Activated CD8-positive, alpha-beta T cell treated with anti-CD3 and anti-CD28 coated beads, Interleukin-2, amount 10 ng/mL, durations not matched to agents 7 days and 5 days (primary cell): ENCODE measurements at regions not wholly inside any gene's neighbourhood (a gene's known extent, or its start where the extent isn't known, plus 50 kb on each side); places are given as distances from the start of the nearest gene placed in this dataset.
"Not testable (repeated sequence)": the region's sequence is repeated elsewhere in the genome, so short reads cannot be mapped to it uniquely, and the experiment has no call there.

Source experiments
- ATAC-seq: fragments of 150-1000 bp; cut with Tn5 transposase; one replicate; pipeline ENCODE4 v1.10.0; 2021; ENCODE audit warnings: moderate library complexity
- CTCF ChIA-PET: fragments of 350-600 bp; sonication (Branson Sonifier 250); formaldehyde crosslinking; loops from one replicate; lab custom pipeline; 2021; ENCODE audit warnings: antibody characterized with exemption; lab: Charles Lee
- POLR2A ChIA-PET: fragments of 350-600 bp; sonication (Branson Sonifier 250); formaldehyde crosslinking; loops from one replicate; lab custom pipeline; 2021; ENCODE audit warnings: antibody characterized with exemption; lab: Charles Lee
- DNase-seq: peaks from one replicate; pipeline ENCODE4 v3.0.0-alpha.2; 2020
- H3K27ac Mint-ChIP-seq: one replicate; pipeline ENCODE4 v1.8.0; 2021; ENCODE audit warnings: mild to moderate bottlenecking, mixed read lengths
- H3K27me3 Mint-ChIP-seq: one replicate; pipeline ENCODE4 v1.8.0; 2021; ENCODE audit warnings: low read depth, mixed read lengths
- H3K36me3 Mint-ChIP-seq: one replicate; pipeline ENCODE4 v1.8.0; 2021; ENCODE audit warnings: low read depth, mixed read lengths
- H3K4me1 Mint-ChIP-seq: one replicate; pipeline ENCODE4 v1.8.0; 2021; ENCODE audit warnings: low read depth, mixed read lengths
- H3K4me3 Mint-ChIP-seq: one replicate; pipeline ENCODE4 v1.8.0; 2021; ENCODE audit warnings: mild to moderate bottlenecking, mixed read lengths
- H3K9me3 Mint-ChIP-seq: one replicate; pipeline ENCODE4 v1.8.0; 2022; ENCODE audit warnings: mixed read lengths; ENCODE audit not compliant: insufficient read depth

DNA sequence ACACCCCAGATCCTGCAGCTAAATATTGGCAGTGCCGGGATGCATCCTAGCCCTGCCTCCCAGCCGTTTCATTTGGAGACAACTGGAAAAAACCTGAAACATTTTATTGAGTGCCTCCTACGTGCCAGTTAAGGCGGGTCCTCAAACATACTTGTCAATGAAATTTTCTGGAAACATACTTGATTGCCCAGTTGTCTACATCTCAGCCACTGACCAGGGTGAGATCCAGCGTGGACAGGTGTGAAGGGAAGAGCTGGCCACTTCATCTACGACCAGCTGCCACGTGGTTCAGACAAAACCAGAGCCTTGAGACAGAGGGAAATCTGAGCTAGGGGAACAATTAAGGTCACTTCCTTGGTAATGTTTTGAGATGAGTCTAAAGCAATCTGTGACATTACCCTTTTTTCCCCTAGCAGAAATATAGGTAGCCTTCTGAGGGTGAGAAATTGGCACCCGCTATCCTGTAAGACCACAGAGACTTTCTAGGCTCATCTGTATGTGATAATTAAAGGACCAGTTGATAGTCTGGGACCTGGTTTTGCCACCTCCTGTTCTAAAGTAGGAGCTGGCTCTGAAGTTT lies 116.3 kb upstream of the MTHFD1L start:
- CTCF ChIA-PET, result no interaction called here

DNA sequence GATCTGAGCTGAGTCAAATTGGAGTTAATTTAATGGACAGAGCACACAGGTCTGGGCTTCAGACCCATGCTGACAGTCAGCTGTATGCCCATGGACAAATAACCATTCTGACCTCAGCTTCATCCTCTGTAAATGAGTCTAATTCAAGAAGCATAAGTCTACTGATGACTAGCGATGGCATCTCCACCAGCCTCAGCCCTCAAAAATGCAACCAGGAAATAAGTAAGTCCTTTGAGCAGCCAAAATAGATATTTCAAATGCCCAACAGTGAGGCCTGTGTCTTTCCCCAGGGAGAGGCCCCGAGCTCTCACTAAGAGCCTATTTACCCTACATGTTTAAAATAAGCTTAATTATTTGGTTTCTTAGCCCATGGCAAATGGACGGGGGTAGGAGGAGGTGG lies 114.2 kb upstream of the MTHFD1L start:
- DNase-seq (no peak), ATAC-seq (no peak)
- H3K27me3 Mint-ChIP-seq, result peaks cover 2% of the 10 kb centered on the region
- H3K36me3 Mint-ChIP-seq, result no peaks in the 10 kb centered on the region
- H3K4me3 Mint-ChIP-seq, result no peak overlapping the region
- no peaks in the 10 kb centered on the region for H3K9me3 Mint-ChIP-seq
- CTCF ChIA-PET, result no interaction called here
- POLR2A ChIA-PET, result no interaction called here
- H3K4me1 Mint-ChIP-seq, result no peaks in the 10 kb centered on the region
- H3K27ac Mint-ChIP-seq, result no peak overlapping the region

More for the DNA sequence above, 116.3 kb upstream of the MTHFD1L start:
- POLR2A ChIA-PET, result no interaction called here
- H3K4me1 Mint-ChIP-seq, result no peaks in the 10 kb centered on the region
- peaks cover 2% of the 10 kb centered on the region for H3K27me3 Mint-ChIP-seq
- H3K27ac Mint-ChIP-seq, result no peak overlapping the region
- no peaks in the 10 kb centered on the region for H3K36me3 Mint-ChIP-seq
- no peaks in the 10 kb centered on the region for H3K9me3 Mint-ChIP-seq
- ATAC-seq (no peak), DNase-seq (no peak)
- no peak overlapping the region for H3K4me3 Mint-ChIP-seq

DNA sequence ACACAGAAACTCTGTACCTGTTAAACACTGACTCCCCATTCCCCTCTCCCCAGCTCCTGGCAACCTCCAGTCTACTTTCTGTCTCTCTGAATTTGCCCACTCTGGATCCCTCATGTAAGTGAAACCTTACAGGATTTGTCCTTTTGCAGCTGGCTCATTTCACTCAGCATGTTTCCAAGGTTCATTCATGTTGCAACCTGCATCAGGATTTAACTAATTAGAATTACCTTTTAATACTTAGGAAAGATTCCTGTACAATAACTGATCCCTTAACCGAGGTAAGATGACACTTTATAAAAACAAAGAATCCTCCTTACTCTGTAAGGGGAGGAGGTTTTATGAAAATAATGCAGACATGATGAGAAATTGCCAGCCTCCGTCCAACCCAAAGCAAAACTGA lies 113.1 kb upstream of the MTHFD1L start:
- H3K4me1 Mint-ChIP-seq, result no peaks in the 10 kb centered on the region

DNA sequence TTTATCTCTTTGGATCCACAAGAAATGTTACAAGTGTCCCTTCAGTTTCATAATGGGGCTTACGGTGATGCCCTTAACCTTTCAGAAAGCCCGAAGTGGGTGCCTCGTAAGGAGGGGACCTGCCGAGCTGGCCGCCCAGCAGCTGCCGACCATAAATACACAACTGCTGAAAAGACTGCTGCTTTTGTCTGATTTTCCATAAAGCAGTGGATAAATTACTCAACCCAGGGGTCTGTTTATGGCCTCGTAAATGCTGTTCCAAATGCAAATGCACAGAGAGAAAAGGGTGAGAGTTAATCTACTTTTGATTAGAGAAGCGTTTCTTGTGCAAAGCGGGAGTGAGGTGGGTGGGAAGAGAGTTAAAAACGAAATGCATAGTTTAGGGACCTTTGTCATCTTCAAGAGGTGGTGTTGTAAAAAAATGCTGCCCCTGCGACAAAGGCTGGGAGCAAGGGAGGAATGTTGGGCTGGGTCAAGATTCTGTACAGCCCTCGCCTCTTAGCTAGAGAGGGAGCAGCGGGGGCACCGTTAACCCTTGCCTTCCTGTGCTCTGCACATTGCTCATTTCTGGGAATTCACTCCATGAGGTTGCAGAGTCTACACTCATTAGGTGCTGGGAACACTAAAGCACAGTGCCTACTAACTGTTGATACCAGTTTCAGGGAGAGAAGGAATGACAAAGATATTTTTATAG lies 112.0 kb upstream of the MTHFD1L start:
- Mint-ChIP-seq H3K27ac (no peak overlapping the region), H3K36me3 (no peaks in the 10 kb centered on the region), H3K4me3 (no peak overlapping the region), H3K27me3 (no peaks in the 10 kb centered on the region), H3K4me1 (no peaks in the 10 kb centered on the region), H3K9me3 (no peaks in the 10 kb centered on the region)
- POLR2A ChIA-PET, result no interaction called here
- ATAC-seq (no peak), DNase-seq (no peak)
- CTCF ChIA-PET, result no interaction called here

More for the DNA sequence above, 113.1 kb upstream of the MTHFD1L start:
- Mint-ChIP-seq H3K27ac (no peak overlapping the region), H3K27me3 (no peaks in the 10 kb centered on the region), H3K4me3 (no peak overlapping the region), H3K9me3 (no peaks in the 10 kb centered on the region), H3K36me3 (no peaks in the 10 kb centered on the region)
- ChIA-PET POLR2A (no interaction called here), CTCF (no interaction called here)
- no peak for DNase-seq
- ATAC-seq, result no peak

DNA sequence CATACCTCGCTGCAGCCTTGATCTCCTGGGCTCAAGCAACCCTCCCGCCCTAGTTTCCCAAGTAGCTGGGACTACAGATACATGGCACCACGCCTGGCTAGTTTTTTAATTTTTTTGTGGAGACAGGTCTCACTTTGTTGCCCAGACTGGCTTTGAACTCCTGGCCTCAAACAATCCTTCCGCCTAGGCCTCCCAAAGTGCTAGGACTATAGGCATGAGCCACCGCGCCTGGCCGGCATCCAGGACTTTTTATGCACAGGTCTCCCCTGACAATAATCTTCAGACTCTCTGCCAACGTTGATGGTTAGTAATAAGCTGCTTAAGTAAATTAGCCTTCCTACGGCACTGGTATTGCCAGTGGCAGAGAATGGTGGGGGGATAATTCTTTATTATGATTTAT lies 110.5 kb upstream of the MTHFD1L start:
- no peaks in the 10 kb centered on the region for H3K9me3 Mint-ChIP-seq
- H3K27ac Mint-ChIP-seq, result no peak overlapping the region
- H3K4me3 Mint-ChIP-seq, result no peak overlapping the region
- DNase-seq (no peak), ATAC-seq (no peak)
- no peaks in the 10 kb centered on the region for H3K27me3 Mint-ChIP-seq
- H3K4me1 Mint-ChIP-seq, result no peaks in the 10 kb centered on the region
- H3K36me3 Mint-ChIP-seq, result no peaks in the 10 kb centered on the region
- ChIA-PET CTCF (no interaction called here), POLR2A (no interaction called here)

DNA sequence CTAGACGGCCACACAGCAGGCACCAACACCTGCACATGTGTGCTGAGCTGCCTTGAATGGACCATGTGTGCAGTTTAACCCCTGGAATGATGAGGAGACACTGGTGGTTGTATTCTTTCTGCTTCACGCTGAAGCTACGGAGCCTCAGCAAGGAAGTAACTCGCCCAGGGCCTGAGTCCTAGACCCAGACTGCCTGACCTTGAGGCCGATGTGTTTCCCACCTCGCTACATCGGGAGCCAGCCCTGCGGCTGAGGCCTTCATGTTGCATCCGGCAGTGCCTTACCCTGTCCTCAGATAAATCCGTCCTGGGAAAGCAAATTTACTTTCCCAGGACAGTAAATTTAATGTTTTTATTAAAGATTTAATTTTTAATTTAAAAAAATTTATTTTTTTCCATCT lies 110.0 kb upstream of the MTHFD1L start:
- no peaks in the 10 kb centered on the region for H3K27me3 Mint-ChIP-seq
- DNase-seq (no peak), ATAC-seq (no peak)
- ChIA-PET POLR2A (no interaction called here), CTCF (no interaction called here)
- no peaks in the 10 kb centered on the region for H3K9me3 Mint-ChIP-seq
- H3K36me3 Mint-ChIP-seq, result no peaks in the 10 kb centered on the region
- H3K4me1 Mint-ChIP-seq, result no peaks in the 10 kb centered on the region
- H3K4me3 Mint-ChIP-seq, result no peak overlapping the region
- no peak overlapping the region for H3K27ac Mint-ChIP-seq

DNA sequence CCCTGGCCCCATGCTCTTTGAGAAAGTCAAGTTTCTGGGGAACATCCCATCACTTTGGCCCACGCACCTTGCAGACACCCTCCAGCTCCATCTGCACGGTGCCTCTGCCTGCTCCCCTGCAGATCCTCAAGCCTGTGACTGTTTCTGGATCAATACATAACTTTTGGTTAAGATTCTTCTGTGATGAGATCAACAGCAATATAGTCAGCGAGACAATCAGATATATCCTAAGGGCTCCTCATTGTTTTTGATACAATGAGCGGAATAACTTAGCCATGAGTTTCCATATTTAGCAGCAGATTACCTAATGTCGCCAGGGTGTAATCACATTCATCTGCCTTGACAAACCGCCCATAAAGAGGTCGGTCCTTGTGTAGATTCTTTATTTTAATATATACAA lies 109.3 kb upstream of the MTHFD1L start:
- H3K4me1 Mint-ChIP-seq, result no peaks in the 10 kb centered on the region
- H3K9me3 Mint-ChIP-seq, result no peaks in the 10 kb centered on the region
- H3K27me3 Mint-ChIP-seq, result no peaks in the 10 kb centered on the region
- no peak overlapping the region for H3K27ac Mint-ChIP-seq
- POLR2A ChIA-PET, result no interaction called here
- no peak for ATAC-seq
- CTCF ChIA-PET, result no interaction called here
- no peak overlapping the region for H3K4me3 Mint-ChIP-seq
- DNase-seq, result no peak
- H3K36me3 Mint-ChIP-seq, result no peaks in the 10 kb centered on the region

DNA sequence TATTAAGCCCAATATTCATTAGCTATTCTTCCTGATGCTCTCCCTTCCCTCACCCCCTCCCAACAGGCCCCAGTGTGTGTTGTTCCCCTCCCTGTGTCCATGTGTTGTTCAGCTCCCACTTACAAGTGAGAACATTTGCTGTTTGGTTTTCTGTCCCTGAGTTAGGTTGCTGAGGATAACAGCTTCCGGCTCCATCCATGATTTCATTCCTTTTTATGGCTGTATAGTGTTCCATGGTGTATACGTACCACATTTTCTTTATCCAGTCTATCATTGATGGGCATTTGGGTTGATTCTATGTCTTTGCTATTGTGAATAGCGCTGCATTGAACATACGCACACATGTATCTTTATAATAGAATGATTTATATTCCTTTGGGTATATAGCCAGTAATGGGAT lies 107.7 kb upstream of the MTHFD1L start:
- ATAC-seq, CTCF ChIA-PET, H3K4me1 Mint-ChIP-seq, H3K27me3 Mint-ChIP-seq, H3K27ac Mint-ChIP-seq, H3K9me3 Mint-ChIP-seq, POLR2A ChIA-PET, H3K36me3 Mint-ChIP-seq, H3K4me3 Mint-ChIP-seq, DNase-seq: not testable (repeated sequence)

DNA sequence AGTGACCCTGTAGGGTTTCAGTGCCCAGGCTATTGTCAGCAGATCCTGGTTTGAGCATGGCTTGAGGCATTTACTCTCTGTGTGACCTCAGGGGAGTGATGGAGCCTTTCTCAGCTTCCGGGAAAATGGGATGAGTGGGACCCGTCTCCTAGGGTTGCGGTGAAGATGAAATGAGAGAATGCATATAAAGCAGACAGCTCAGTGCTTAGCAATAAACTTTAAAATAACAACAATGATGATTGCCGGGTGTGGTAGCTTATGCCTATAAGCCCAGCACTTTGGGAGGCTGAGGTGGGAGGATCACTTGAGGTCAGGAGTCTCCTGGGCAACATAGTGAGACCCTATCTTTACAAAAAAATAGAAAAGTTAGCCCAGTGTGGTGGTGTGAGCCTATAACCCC lies 106.0 kb upstream of the MTHFD1L start:
- Mint-ChIP-seq H3K27me3 (no peaks in the 10 kb centered on the region), H3K36me3 (no peaks in the 10 kb centered on the region), H3K9me3 (no peaks in the 10 kb centered on the region), H3K4me3 (no peak overlapping the region), H3K4me1 (no peaks in the 10 kb centered on the region), H3K27ac (no peak overlapping the region)
- CTCF ChIA-PET, result no interaction called here
- DNase-seq (no peak), ATAC-seq (no peak)
- POLR2A ChIA-PET, result no interaction called here

DNA sequence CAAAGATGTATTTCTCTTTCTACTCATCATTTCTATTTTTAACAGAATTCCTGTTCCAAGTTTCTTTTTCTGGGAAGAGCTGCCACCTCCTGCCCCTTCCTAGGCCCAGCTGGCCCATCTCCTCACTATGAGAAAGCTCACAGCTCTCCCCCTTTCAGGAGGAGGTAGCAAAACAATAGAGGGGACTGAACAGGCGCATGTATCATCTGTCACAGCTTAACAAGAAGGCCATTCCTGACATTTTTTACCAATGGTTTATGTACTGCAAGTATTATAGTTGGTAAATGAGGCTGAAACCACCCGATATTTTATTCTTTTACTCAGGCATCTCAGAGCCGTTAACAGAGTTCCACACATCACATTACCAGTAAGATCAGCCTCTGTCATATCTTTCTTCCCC lies 103.7 kb upstream of the MTHFD1L start:
- POLR2A ChIA-PET, result no interaction called here
- CTCF ChIA-PET, result no interaction called here
- Mint-ChIP-seq H3K27me3 (no peaks in the 10 kb centered on the region), H3K36me3 (no peaks in the 10 kb centered on the region), H3K9me3 (no peaks in the 10 kb centered on the region), H3K4me1 (no peaks in the 10 kb centered on the region), H3K27ac (no peak overlapping the region), H3K4me3 (no peak overlapping the region)
- ATAC-seq, result no peak
- DNase-seq, result no peak

DNA sequence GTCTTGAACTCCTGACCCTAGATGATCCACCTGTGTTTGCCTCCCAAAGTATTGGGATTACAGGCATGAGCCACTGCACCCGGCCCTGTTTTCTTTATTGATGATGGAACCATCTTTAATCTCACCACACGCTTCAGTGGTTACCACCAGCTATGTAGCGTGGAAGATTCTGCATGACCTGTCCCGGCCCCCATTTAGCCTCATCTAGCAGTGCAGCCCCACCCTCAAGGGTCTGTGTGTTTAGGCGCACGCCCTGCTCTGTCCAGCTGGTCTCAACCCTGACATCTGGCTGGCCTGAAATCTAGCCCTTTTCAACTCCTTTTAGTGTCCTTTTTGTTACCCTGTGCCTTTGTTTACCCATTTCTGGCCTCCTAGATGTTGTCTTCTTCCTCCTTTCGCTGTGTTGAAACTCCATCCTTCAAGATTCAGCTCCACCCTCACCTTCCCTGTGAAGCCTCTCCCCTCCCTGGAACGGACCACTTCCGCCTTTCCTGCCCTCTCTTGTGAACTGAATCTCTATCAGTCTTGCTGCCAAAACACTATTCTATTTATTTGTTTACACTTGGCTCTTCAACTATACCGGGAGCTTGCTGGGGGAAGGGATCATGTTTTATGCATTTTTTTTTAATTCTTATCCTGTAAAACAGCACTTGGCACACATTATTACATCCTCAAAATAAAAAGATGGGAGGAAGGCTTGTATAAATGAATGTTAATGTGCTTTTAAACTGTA lies 101.0 kb upstream of the MTHFD1L start:
- Mint-ChIP-seq H3K4me3 (no peak overlapping the region), H3K36me3 (no peaks in the 10 kb centered on the region), H3K27me3 (no peaks in the 10 kb centered on the region), H3K4me1 (no peaks in the 10 kb centered on the region), H3K9me3 (no peaks in the 10 kb centered on the region), H3K27ac (no peak overlapping the region)
- ATAC-seq (no peak), DNase-seq (no peak)
- ChIA-PET POLR2A (no interaction called here), CTCF (interaction anchor here (0.7 kb wide), 1 partner anchor 1412 kb away, joined by 4 read pairs; no protein-coding TSS in a partner anchor)

DNA sequence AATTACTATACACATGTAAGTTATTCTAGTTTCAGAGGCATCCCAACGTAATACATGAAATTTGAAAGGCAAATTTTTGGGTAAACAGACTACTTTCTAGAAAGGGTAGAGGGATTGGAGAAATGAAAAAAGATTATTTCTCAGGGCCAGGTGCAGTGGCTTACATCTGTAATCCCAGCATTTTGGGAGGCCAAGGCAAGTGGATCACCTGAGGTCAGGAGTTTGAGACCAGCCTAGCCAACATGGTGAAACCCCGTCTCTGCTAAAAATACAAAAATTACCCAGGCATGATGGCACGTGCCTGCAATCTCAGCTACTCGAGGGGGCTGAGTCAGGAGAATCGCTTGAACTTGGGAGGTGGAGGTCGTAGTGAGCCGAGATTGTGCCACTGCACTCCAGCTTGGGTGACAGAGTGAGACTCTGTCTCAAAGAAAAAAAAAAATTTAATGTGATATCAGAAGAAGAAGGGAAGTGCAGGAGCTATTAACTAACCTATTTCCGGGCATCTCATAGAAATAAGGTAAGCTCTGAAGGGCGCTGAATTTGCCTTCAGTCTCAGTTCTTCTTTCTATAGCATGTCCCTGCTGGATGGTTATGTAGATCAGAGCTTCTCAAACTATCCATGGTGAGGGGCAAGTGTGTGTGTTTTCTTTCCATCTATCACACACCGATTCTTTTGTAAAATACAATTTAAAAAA lies 100.3 kb upstream of the MTHFD1L start:
- CTCF ChIA-PET, result interaction anchor here (0.7 kb wide), 1 partner anchor 1412 kb away, joined by 4 read pairs; no protein-coding TSS in a partner anchor
- no peaks in the 10 kb centered on the region for H3K9me3 Mint-ChIP-seq
- H3K4me3 Mint-ChIP-seq, result no peak overlapping the region
- ATAC-seq (no peak), DNase-seq (no peak)
- no peaks in the 10 kb centered on the region for H3K36me3 Mint-ChIP-seq
- no peak overlapping the region for H3K27ac Mint-ChIP-seq
- no peaks in the 10 kb centered on the region for H3K4me1 Mint-ChIP-seq
- POLR2A ChIA-PET, result no interaction called here
- no peaks in the 10 kb centered on the region for H3K27me3 Mint-ChIP-seq
